Mucosa of gallbladder (tissue), 1 donor: ENCODE measurements at regions not wholly inside any gene's neighbourhood (a gene's known extent, or its start where the extent isn't known, plus 50 kb on each side); places are given as distances from the start of the nearest gene placed in this dataset.

Experiments
- DNase-seq: peaks from one replicate; pipeline ENCODE4 v3.0.0-alpha.2; 2020; ENCODE audit warnings: low spot score
- donor health status: DM: no; HTN: no; CAD: no.

DNA sequence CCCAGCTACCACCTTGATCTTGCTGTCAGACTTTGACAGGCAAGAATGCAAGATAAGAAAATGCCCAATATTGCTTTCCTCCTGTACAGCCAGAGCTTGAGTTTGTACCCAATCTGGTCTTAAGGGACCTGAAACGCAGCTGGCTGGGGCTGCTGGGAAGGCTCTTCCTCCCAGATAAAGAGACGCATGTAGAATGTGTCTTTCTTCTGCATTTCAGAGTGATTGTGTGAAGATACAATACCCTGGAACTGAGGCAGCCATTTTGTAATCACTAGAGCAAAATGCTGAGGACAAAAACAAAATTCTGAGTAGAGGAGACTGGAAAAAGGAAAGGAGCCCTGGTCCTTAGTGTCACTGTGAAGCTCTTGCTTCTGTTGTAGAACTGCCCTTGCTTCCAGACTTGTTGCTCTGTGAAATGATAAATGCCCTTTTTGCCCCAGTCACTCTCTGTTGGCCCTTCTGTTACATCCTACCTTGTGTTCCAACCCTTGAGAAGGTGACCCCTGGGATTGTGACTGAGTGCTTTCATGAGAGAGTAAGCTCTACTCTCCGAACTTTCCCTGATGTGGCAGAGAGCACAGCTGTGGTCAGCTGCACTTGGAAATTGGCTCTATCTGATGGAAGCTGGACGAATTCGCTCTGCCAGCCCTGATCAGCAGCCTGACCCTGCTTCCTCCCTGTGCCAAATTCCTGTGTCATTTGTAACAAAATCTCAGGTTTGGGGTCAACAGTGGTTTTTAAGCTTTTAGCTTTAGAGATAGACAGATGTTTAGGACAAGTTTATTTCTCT, 137.4 kb upstream of the RBMS1 start:
- no peak for DNase-seq

- DNase-seq, result no peak
Measured at GRCh38 chr2:160632084-160632975, 138.7 kb upstream of the RBMS1 start.

DNA sequence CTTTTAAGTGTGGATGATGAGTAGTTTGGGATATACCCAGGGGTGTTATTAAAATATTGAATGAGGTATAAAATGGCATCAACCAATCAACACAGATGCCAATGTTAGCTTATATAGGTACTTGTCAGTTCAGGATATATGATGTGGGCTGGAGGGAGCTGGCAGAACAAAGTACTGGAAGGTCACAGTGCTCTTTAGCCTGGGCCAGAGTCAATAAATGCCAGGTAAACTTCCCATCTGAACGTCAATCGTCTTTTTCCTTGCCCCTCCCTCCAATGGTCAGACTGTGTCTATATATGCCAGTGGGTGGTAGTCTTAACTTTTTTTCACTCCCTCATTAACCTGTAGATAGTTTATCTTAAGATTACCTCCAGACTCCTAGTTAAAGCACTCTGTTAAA, 140.8 kb upstream of the RBMS1 start:
- DNase-seq, result no peak

DNA sequence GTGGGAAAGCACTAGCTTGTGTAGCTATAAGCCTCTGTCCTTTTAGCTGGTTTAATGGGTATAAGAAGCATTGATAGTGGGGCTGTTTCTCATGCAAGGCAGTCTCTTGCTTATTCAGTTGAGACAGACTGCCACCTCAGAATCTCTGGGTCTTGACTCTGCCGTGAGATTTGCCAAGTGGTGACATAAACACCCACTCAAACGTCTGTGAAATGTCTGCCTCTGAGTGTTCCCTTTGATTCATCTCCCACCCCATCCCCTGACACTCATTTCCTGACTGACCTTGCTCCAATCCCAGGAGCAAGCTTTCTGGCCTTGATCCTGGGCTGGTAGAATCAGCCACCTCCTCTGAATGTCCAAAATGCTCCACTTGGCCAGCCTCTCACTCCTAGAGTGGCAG, 141.9 kb upstream of the RBMS1 start:
- DNase-seq, result no peak

DNA sequence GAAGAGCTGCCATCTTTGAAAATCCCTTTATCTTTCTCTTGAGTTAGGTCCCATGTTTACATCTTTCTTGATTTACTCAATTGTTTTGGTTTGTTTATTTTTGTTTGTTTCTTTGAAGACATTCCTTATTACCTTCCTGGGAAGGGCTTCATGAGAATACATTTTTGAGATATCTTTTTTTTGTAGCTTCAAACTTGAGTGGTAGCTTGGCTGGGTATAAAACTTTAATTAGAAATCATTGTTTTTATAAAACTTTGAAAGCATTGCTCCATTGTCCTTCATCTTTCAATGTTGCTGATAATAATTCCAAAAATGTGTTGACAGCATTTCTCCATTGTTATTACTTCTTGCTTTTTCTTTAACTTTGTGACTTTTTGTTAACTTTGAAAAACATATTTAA, 145.9 kb upstream of the RBMS1 start:
- DNase-seq, result no peak

DNA sequence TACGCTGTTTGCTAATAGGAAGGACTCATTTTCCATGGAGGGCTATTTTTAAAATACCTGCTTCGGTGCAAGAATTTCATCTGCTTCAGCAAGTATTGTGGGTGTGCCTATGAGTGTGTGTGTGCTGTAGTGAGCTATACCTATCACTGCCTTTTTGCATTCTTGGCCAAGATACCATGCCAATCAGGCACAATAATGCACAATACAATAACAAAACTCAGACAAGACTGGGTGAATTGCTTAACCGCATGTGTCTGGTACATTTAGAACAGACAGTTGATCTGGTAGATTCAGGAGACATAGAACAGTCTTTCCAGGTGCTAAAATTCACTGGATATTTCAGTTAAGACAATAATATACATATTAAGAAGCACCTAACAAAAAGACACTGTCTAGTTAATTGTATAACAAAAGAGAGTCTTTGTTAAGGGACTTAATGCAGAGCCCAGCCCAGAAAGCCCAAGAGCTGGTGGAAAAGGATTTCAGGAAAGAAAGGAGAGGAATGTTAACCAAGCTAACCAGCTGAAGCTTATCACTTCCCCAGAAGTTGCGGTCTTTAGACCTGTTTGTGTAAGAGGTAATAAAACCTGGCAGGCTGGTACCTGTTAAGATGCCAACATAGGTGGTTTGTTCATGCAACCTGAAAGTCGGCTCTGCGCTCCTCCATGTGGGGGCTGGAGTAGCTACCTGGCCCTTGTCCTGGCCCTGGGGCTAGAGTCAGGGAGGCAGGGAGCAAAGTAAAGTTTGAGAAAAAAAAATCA, 153.3 kb upstream of the RBMS1 start:
- DNase-seq, result no peak

DNA sequence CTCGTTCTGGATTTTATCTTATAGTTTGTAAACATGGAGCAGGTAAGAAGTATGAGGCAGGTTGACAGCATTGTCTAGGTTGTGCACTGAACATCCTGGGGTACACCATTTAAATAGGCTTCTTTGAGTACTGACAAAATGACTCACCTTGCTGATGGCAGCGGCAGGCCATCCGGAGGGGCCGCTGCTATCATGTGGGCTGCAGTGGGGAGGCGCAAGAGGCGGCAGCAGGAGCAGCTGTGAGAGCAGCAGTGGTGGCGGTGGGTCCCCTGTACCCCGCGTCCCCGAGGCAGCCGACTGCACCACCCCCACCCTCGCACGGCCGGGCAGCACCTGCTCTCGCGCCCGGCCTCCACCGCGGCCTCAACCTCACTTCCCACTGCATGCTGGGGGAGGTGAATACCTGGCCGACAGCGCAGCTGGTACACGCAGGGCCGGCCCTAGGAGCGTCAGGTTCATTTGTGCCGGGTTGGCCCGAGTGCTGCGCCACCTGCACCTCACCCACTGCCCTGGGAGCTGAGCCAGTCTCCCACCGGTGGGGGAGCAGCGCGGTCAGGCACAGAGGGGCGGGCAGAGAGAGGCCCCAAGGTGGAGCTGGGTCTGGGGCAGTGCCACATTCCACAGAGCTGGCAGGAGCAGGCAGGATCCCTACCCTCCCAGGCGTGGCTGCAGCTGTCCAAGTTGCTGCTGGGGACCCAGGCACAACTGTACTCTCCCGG, 154.5 kb upstream of the RBMS1 start:
- no peak for DNase-seq

GRCh38 chr2:160649698-160650097, 156.1 kb upstream of the RBMS1 start:
- DNase-seq, result no peak

DNA sequence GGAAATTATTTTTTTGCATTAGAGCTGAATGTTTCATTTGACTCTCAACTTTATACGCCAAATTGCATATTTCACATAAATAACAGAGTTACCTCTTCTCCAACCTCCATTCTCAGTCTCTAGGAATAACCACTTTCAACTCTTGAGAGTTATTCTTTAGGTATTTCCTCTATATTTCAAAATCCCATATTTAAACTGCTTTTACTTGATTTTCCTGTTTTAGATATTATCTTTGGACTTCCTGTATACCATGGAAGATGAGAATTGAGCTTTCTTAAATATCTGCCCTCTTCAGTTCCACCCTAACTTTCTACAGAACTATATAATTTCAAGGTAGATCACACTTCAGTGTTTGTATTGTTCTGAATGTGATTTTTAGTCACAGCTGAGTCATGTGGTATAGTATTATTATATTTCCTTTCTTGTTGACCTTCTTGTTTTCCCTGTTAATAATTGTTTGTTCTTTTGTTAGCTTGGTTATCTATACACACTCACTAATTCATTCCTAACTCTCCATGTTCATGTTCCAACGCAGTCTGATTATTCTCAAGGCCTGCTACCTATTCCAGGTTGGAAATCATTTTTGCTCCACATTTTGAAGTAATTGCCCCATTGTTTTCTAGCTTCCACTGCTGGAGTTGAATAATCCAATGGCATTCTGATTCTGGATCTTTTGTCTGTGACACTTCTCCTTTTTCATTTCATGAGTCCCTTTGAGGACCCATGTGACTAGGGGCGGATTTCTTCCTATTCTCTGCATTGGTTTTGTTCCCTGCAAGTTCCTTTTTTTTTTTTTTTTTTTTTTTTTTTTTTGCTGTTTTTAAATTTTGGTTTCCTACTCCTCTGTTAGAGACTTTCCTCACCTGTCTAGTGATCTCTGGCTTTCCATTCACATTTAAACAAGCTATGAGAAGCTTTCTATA, 156.8 kb upstream of the RBMS1 start:
- no peak for DNase-seq

DNA sequence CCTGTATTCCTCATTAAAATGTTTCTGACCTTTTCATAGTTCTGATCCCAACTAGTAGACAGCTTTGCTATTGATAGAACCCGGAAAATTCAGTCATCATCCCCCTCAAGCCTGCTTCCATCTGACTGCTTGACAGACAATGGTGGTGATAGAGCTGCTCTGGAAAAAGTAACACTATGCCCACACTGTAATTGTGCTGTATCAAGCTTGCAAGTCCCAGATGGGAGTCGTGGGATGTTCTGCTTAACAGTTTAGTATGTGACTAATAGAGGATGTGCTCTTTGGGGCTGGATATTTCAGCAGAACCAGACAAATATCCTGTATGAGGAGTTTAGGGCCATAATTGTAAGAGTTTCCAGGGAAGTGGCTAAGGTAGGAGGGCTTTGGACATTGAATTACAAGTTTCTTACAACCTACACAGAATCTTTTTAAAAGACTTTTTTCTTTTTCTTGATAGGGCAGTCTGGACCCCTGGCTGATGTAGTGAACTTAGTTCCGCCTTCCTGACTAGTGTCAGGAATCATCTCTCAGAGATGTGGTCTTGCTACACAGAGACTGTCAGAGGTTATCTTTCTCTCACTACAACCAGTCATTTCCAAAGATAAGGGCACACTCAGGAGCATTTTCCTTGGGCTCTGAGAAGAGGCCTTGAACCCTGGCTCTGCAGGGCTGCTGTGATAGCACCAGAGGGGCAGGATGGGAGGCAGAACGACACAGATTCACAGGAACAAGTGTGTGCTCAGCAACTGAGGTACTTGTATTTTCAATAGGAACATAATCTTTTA, 158.0 kb upstream of the RBMS1 start:
- DNase-seq, result no peak

- DNase-seq, result no peak
Measured at GRCh38 chr2:160652236-160652635, 158.6 kb upstream of the RBMS1 start.

- DNase-seq, result no peak
Measured at GRCh38 chr2:160657196-160657595, 163.6 kb upstream of the RBMS1 start.

DNA sequence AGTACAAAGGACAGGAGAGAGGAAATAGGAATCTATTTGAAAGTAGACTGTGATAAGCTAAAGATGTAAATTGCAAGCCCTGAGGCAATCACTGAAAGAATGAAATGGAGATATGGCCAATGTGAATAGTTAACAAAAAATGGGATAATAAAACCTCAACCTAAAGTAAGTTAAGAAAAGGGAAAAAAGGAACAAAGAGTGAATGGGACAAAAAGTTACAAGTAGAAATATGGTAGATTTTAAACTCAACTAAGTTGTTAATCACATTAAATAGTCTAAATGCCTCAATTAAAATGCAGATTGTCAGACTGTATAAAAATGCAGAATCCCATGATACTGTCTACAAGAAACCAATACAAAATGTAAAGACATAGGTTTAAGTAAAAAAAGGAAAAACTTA, 165.2 kb upstream of the RBMS1 start:
- no peak for DNase-seq

DNA sequence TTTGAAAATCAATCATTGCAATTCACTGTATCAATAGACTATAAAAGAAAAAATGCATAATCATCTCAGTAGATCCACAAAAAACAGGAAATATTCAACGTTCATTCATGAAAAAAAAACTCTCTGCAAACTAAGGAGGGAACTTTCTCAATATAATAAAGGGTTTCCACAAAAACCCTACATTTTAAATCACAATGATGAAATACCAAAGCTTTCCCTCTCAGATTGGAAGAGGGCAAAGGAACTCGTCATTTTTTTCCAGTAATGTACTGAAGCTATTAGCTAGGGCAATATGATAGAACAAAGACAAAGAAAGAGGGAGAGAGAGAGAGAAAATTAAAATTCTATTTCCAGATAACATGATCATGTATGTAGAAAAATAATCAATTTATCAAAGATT, 167.1 kb upstream of the RBMS1 start:
- no peak for DNase-seq

- DNase-seq, result no peak
Measured at GRCh38 chr2:160664603-160665140, 171.1 kb upstream of the RBMS1 start.

- DNase-seq, result no peak
Measured at GRCh38 chr2:160666154-160667060, 172.8 kb upstream of the RBMS1 start.

DNA sequence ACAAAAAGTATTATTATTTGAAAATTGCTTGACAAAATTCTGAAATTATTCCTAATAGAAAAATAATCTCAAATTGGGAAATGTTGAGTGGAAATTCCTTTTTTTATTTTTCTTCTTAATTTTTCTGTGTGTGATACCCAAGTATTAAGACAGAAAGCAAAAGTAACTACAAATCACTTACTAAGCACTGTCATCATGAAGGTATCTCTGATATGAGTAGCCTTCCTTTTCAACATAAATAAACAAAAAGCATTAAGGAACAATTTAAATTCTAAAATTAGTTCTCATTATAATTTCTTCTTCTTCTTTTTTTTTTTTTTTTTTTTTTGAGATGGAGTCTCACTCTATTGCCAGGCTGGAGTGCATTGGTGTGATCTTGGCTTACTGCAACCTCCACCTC, 174.2 kb upstream of the RBMS1 start:
- DNase-seq, result no peak

- no peak for DNase-seq
Measured at GRCh38 chr2:160670618-160671017, 177.0 kb upstream of the RBMS1 start.
